K562 (cell line): ENCODE measurements at regions not wholly inside any gene's neighbourhood (a gene's known extent, or its start where the extent isn't known, plus 50 kb on each side); places are given as distances from the start of the nearest gene placed in this dataset.

ENCODE experiments used
- ATAC-seq: fragments of 200-7000 bp; cut with Tn5 transposase; 3 replicates; pipeline ENCODE4 v1.9.1; 2020; ENCODE audit warnings: moderate library complexity
- BruUV-seq: library from RNA; stranded (reverse); fragments of 400-500 nt; replicated peaks from 2 replicates; lab custom pipeline; 2021; lab: Mats Ljungman, UMichigan
- CTCF ChIA-PET: fragments of 300-600 bp; formaldehyde crosslinking; extraction: SDS; loops from one replicate; lab custom pipeline; 2021; ENCODE audit warnings: low intra/inter-chr PET ratio; lab: Yijun Ruan, JAX
- POLR2A ChIA-PET: fragments of 300-600, 350-650 bp; sonication (Branson Sonifier 250); formaldehyde crosslinking; extraction: SDS; loops from one replicate; lab custom pipeline; 2021; ENCODE audit warnings: antibody characterized with exemption, inconsistent platforms; lab: Yijun Ruan, JAX
- DNase-seq, 4 experiments: peaks; one replicate each; pipeline versions ENCODE4 v3.0.0 to v3.0.0-alpha.2; 2011 to 2018; ENCODE audit warnings: low spot score in 3 of 4, mixed read lengths in 3 of 4; ENCODE audit errors: extremely low read depth in 1 of 4
- FAIRE-seq: peaks from 2 replicates; lab custom pipeline; 2011; peaks lifted over from hg19 to GRCh38; lab: Jason Lieb, UNC
- H2AFZ ChIP-seq: 2 replicates; pipeline ENCODE4 v1.6.0; 2011; ENCODE audit warnings: low read depth, low read length, control low read depth, inconsistent platforms
- H3K27ac ChIP-seq: fragments of 200-600 bp; 3 replicates; pipeline ENCODE4 v1.8.0; 2011; ENCODE audit warnings: low read depth, mild to moderate bottlenecking, control low read depth, inconsistent platforms, low read length, moderate library complexity, mixed read lengths; ENCODE audit errors: extremely low read depth
- H3K27me3 ChIP-seq, 2 experiments: fragments of 300-600 bp in 1 of 2; 2 replicates in 1 of 2; 3 replicates in 1 of 2; pipeline versions ENCODE4 v1.6.0 to v1.8.0; 2011; ENCODE audit warnings: inconsistent platforms in 2 of 2, low read length in 2 of 2, mild to moderate bottlenecking in 1 of 2, mixed read lengths in 1 of 2, moderate library complexity in 1 of 2; ENCODE audit not compliant: control insufficient read depth in 2 of 2, insufficient read depth in 2 of 2
- H3K36me3 ChIP-seq: fragments of 300-600 bp; 3 replicates; pipeline ENCODE4 v1.8.0; 2011; ENCODE audit warnings: mild to moderate bottlenecking, low read length, inconsistent platforms; ENCODE audit not compliant: control insufficient read depth, insufficient read depth
- H3K4me1 ChIP-seq, 2 experiments: fragments of 200-600 bp in 1 of 2; replicated peaks in 1 of 2; 2 replicates in 1 of 2; 3 replicates in 1 of 2; pipeline versions ENCODE4 v1.5.1 to v1.8.0; 2011; ENCODE audit warnings: inconsistent platforms in 2 of 2, low read length in 2 of 2, mild to moderate bottlenecking in 1 of 2, mixed read lengths in 1 of 2, moderate library complexity in 1 of 2; ENCODE audit not compliant: control insufficient read depth in 2 of 2, insufficient read depth in 2 of 2
- H3K4me2 ChIP-seq: 2 replicates; pipeline ENCODE4 v1.6.1; 2011; ENCODE audit warnings: low read length, control low read depth, inconsistent platforms, mixed read lengths; ENCODE audit not compliant: insufficient read depth
- H3K4me3 ChIP-seq: fragments of 200-600 bp; sonication (generic), shearing (Covaris generic); 2 replicates; pipeline ENCODE4 v1.5.1; 2016; ENCODE audit warnings: control low read depth, inconsistent platforms
- H3K79me2 ChIP-seq: fragments of 200-600 bp; 3 replicates; pipeline ENCODE4 v1.8.0; 2011; ENCODE audit warnings: low read length, inconsistent platforms; ENCODE audit not compliant: control insufficient read depth, insufficient read depth
- H3K9ac ChIP-seq, 2 experiments: 2 replicates each; pipeline versions ENCODE4 v1.6.0 to v1.6.1; 2011; ENCODE audit warnings: low read depth in 2 of 2, low read length in 2 of 2, control low read depth in 1 of 2, inconsistent platforms in 1 of 2, mild to moderate bottlenecking in 1 of 2, mixed read lengths in 1 of 2; ENCODE audit not compliant: insufficient read depth in 1 of 2
- H3K9me1 ChIP-seq: one replicate; pipeline ENCODE4 v1.6.0; 2011; ENCODE audit warnings: inconsistent platforms, mild to moderate bottlenecking, low read length, moderate library complexity; ENCODE audit not compliant: control insufficient read depth, insufficient read depth
- H3K9me3 ChIP-seq: replicated peaks from 2 replicates; pipeline ENCODE4 v1.5.1; 2011; ENCODE audit warnings: low read depth, low read length, inconsistent platforms; ENCODE audit not compliant: control insufficient read depth, insufficient read depth
- H4K20me1 ChIP-seq: replicated peaks from 2 replicates; pipeline ENCODE4 v1.6.1; 2011; ENCODE audit warnings: low read length, inconsistent platforms, mixed read lengths; ENCODE audit not compliant: control insufficient read depth, insufficient read depth
- CBX2 ChIP-seq: fragments of 200-600 bp; sonication (generic); IDR thresholded peaks from one replicate; pipeline ENCODE4 v1.6.1; 2012; ENCODE audit warnings: mild to moderate bottlenecking, low read length, inconsistent platforms; ENCODE audit not compliant: insufficient read depth, poor library complexity, severe bottlenecking
- E2F3 ChIP-seq: fragments of 250-450 bp; sonication (Bioruptor Pico); IDR thresholded peaks from 2 replicates; pipeline ENCODE4 v1.4.0; 2020; ENCODE audit warnings: mild to moderate bottlenecking
- HDGF ChIP-seq: fragments of 450-650 bp; IDR thresholded peaks from 2 replicates; pipeline ENCODE4 v1.6.1; 2016
- MTA1 ChIP-seq: fragments of 450-650 bp; IDR thresholded peaks from 2 replicates; pipeline ENCODE4 v1.6.1; 2017; ENCODE audit warnings: borderline replicate concordance
- in situ Hi-C: fragments of 300-500 bp; cut with MboI; formaldehyde crosslinking; loops from 4 replicates; pipeline ENCODE4 v1.15.0; 2018; ENCODE audit warnings: inconsistent platforms, mixed read lengths
- intact Hi-C: fragments of 100-400 bp; cut with micrococcal nuclease; formaldehyde crosslinking; loops from 2 replicates; pipeline ENCODE4 v1.14.2; 2022
- TF ChIP-seq, protein P1 (sequence below): sonication (generic); formaldehyde crosslinking; IDR thresholded peaks from 2 replicates; pipeline ENCODE4 v1.8.1; 2023; ENCODE audit warnings: mild to moderate bottlenecking, missing genetic modification reagents

DNA sequence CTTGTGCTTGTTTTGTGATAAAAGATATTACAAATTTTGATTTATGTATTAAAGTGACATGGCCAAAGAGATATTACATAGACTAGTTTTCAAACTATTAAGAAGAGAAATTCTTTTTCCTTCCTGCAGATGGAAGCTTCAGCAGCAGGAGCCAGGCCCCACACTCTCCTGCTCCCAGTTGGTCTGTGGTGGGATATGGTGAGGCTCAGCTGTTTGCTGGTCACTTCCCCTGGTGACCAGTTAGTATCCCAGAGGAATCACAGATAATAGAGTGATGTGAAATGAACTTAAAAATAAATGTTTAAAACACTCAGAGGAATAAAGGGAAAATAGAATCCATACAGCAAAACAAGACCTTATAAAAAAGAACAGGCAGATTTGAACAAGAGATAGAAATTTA is 154.7 kb downstream of the KTN1 start:
- no peak for DNase-seq
- no TSS peak for BruUV-seq
- 0 out of 5 replicates have a peak, but pooled peaks cover 0 to 1% of the 10 kb centered on the region in 2 experiments for H3K27me3 ChIP-seq
- H3K9ac ChIP-seq: no peak overlapping the region
- H3K9me1 ChIP-seq: no peaks in the 10 kb centered on the region
- CTCF ChIA-PET: no interaction called here
- no peaks in the 10 kb centered on the region for H3K79me2 ChIP-seq
- H3K4me1 ChIP-seq: no peaks in the 10 kb centered on the region
- no peak overlapping the region for H2AFZ ChIP-seq
- TF ChIP-seq, protein P1, sequence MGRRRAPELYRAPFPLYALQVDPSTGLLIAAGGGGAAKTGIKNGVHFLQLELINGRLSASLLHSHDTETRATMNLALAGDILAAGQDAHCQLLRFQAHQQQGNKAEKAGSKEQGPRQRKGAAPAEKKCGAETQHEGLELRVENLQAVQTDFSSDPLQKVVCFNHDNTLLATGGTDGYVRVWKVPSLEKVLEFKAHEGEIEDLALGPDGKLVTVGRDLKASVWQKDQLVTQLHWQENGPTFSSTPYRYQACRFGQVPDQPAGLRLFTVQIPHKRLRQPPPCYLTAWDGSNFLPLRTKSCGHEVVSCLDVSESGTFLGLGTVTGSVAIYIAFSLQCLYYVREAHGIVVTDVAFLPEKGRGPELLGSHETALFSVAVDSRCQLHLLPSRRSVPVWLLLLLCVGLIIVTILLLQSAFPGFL (CRISPR knock-in tag): no peak
- TF ChIP-seq E2F3 (CRISPR knock-in tag) (no peak), HDGF (no peak), CBX2 (no peak), MTA1 (no peak)
- no peaks in the 10 kb centered on the region for H3K9me3 ChIP-seq
- H3K4me2 ChIP-seq: no peak overlapping the region
- no peaks in the 10 kb centered on the region for H3K36me3 ChIP-seq
- no peak overlapping the region for H3K4me3 ChIP-seq
- POLR2A ChIA-PET: no interaction called here
- no peak overlapping the region for H3K27ac ChIP-seq
- ATAC-seq: no peak
- in situ Hi-C loops: no loop called here
- H4K20me1 ChIP-seq: no peaks in the 10 kb centered on the region
- no peak for FAIRE-seq
- intact Hi-C loops: loop anchor here (5.0 kb wide), 1 partner anchor 133 kb away; no protein-coding TSS in a partner anchor
